Subcutaneous abdominal adipose tissue (tissue), 5 donors: ENCODE measurements at regions not wholly inside any gene's neighbourhood (a gene's known extent, or its start where the extent isn't known, plus 50 kb on each side); places are given as distances from the start of the nearest gene placed in this dataset.

Experiments used
- H3K27ac ChIP-seq: one replicate; pipeline ENCODE4 v1.7.0; 2013; ENCODE audit warnings: low read depth, mild to moderate bottlenecking, inconsistent platforms, low read length, moderate library complexity
- H3K27me3 ChIP-seq, 5 donors: one replicate each; pipeline ENCODE4 v1.7.0; 2013; ENCODE audit warnings: low read length in 5 of 5, inconsistent platforms in 1 of 5; ENCODE audit not compliant: control insufficient read depth in 5 of 5, insufficient read depth in 4 of 5
- H3K36me3 ChIP-seq, 5 donors: one replicate each; pipeline ENCODE4 v1.7.0; 2013; ENCODE audit warnings: low read length in 5 of 5; ENCODE audit not compliant: control insufficient read depth in 5 of 5, insufficient read depth in 5 of 5
- H3K4me1 ChIP-seq, 5 donors: one replicate each; pipeline ENCODE4 v1.7.0; 2013; ENCODE audit warnings: low read length in 5 of 5, mild to moderate bottlenecking in 3 of 5, moderate library complexity in 1 of 5; ENCODE audit not compliant: control insufficient read depth in 5 of 5, insufficient read depth in 5 of 5
- H3K4me3 ChIP-seq, 5 donors: one replicate each; pipeline ENCODE4 v1.7.0; 2013; ENCODE audit warnings: low read length in 5 of 5, low read depth in 1 of 5
- H3K9ac ChIP-seq, 5 donors: one replicate each; pipeline ENCODE4 v1.7.0; 2013; ENCODE audit warnings: low read length in 5 of 5, mild to moderate bottlenecking in 4 of 5, moderate library complexity in 3 of 5
- H3K9me3 ChIP-seq, 5 donors: one replicate each; pipeline ENCODE4 v1.7.0; 2013; ENCODE audit warnings: low read length in 5 of 5; ENCODE audit not compliant: control insufficient read depth in 5 of 5
- donor health status: healthy.
- donor health status: healthy.
- donor health status: healthy.
- donor health status: healthy.
- donor health status: healthy.

GRCh38 chr5:147036691-147037245, 158.2 kb upstream of the PPP2R2B start:
- Histone ChIP-seq H3K27ac (no peak overlapping the region), H3K27me3 (peaks cover 0 to 2% (median 0%) of the 10 kb centered on the region in 5 donors), H3K9ac (no peak overlapping the region), H3K9me3 (peaks cover 0 to 4% (median 0%) of the 10 kb centered on the region in 5 donors), H3K4me3 (no peak overlapping the region), H3K36me3 (no peaks in the 10 kb centered on the region), H3K4me1 (no peaks in the 10 kb centered on the region)

DNA sequence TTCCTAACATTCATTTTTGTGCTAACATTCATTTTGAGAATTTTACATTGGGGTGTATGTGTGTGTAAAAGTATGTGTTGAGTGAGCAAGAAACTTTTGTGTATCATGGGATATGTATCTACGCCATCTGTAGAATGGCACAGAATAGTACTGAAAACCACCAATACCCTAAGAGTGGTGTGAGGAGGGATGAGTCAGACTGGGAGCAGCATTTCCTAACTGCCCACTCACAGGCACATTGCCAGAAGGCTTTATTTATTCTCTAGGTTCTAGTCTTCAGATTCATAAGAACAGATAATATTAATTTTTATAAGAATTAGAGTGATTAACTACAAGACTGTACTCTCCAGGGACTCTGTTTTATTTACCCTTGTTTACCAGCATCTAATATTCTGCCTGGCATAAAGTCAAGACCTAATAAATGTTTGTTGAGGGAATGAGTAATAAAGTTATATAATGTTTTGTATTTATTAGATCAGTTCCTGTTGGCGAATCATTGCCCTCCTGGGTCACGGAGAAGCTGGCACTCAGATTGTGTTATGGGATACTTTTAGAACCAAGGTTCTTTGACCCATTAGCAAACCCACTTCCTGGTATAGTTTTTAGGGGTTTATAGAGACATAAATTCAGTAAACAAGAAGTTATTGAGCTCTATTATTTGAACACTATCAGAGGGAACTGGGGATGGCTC, 159.1 kb upstream of the PPP2R2B start:
- no peak overlapping the region for H3K27ac ChIP-seq
- H3K27me3 ChIP-seq: peaks cover 0 to 2% (median 0%) of the 10 kb centered on the region in 5 donors
- no peaks in the 10 kb centered on the region for H3K36me3 ChIP-seq
- H3K9me3 ChIP-seq: no peaks in the 10 kb centered on the region
- no peak overlapping the region for H3K9ac ChIP-seq
- H3K4me3 ChIP-seq: no peak overlapping the region
- H3K4me1 ChIP-seq: no peaks in the 10 kb centered on the region

DNA sequence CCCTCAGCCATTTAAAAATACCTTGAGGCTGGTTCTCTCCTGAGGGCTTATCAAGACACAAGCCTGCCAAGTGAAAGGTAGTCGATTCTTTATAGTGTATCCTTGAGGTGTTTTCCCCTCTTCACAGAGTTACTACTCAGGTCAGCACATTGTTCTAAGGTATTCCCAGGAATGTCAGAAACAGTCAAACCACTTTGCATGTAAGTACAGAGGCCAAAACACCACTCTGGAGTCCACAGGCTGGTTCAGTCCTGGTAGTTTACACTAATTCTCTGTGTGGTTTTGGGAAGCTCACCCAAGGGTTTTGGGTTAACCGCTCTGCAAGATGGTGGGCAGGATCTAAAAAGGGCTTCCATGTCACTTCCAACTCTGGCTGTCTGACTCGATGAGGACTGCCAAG, 162.3 kb upstream of the PPP2R2B start:
- Histone ChIP-seq H3K36me3 (no peaks in the 10 kb centered on the region), H3K9me3 (no peaks in the 10 kb centered on the region), H3K4me1 (no peaks in the 10 kb centered on the region), H3K9ac (no peak overlapping the region), H3K27ac (no peak overlapping the region), H3K4me3 (no peak overlapping the region), H3K27me3 (peaks cover 0 to 3% (median 0%) of the 10 kb centered on the region in 5 donors)

DNA sequence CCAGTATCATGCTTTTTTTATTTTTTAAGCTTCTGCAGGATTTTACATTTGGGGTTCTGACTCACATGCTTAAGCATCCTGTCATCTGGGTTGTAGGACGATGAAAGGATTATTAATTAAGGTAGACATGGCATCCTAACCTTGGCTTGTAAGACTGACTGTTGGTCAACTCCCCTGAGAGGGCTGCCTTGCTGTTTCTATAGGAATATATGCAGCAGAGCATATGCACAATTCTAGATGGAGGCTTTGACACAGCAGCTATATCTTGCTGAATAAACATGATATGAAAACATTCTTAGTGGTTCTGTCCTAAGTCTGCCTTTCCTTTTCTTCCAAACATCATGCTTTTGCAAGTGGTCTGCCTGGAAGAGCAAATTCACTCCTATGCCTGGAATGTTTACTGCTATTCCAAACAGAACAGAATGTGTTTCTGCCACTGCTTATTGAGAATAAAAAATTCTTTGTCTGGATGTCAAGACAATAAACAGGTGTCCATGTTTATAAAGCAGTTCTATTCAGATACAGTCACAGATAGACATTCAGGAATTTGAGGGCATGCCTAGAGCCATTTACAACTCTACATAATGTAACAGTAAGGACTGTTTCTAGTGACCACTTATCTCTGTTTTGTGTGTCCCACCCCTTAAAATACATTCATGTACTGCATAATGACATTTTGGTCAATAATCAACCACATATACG, 166.2 kb upstream of the PPP2R2B start:
- Histone ChIP-seq H3K4me1 (no peaks in the 10 kb centered on the region), H3K27me3 (peaks cover 0 to 3% (median 0%) of the 10 kb centered on the region in 5 donors), H3K36me3 (no peaks in the 10 kb centered on the region), H3K9me3 (no peaks in the 10 kb centered on the region), H3K9ac (no peak overlapping the region), H3K4me3 (no peak overlapping the region), H3K27ac (no peak overlapping the region)

GRCh38 chr5:147045290-147045689, 166.7 kb upstream of the PPP2R2B start:
- Histone ChIP-seq H3K36me3 (no peaks in the 10 kb centered on the region), H3K27me3 (peaks cover 0 to 3% (median 0%) of the 10 kb centered on the region in 5 donors), H3K9me3 (no peaks in the 10 kb centered on the region), H3K4me3 (no peak overlapping the region), H3K9ac (no peak overlapping the region), H3K4me1 (no peaks in the 10 kb centered on the region), H3K27ac (no peak overlapping the region)

- Histone ChIP-seq H3K27me3 (peaks cover 0 to 3% (median 0%) of the 10 kb centered on the region in 5 donors), H3K9me3 (no peaks in the 10 kb centered on the region), H3K36me3 (no peaks in the 10 kb centered on the region), H3K4me1 (no peaks in the 10 kb centered on the region), H3K27ac (no peak overlapping the region), H3K9ac (no peak overlapping the region), H3K4me3 (no peak overlapping the region)
These were observed 167.7 kb upstream of the PPP2R2B start for GRCh38 chr5:147046281-147046680.

GRCh38 chr5:147046894-147047293, 168.3 kb upstream of the PPP2R2B start:
- no peaks in the 10 kb centered on the region for H3K9me3 ChIP-seq
- no peaks in the 10 kb centered on the region for H3K36me3 ChIP-seq
- H3K4me1 ChIP-seq: no peaks in the 10 kb centered on the region
- no peak overlapping the region for H3K9ac ChIP-seq
- no peak overlapping the region for H3K27ac ChIP-seq
- no peak overlapping the region for H3K4me3 ChIP-seq
- H3K27me3 ChIP-seq: peaks cover 0 to 3% (median 0%) of the 10 kb centered on the region in 5 donors

DNA sequence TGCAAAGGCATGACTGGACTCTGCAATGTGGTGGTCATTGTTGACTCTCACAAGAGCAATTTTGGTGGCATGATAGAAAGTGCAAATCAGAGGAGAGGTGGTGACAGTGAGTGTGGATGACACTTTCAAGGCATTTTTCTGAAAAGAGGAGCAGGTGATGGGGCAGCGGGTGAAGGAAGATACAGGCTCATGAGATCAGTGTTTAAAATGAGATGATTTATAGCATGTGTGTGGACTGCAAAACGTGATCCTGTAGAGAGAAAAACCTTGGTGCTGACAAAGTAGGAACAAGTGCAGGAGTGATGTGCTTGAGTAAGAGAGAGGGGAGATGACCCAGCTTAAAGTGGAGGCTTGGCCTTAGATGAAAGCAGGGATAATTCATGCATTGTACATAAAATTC, 171.2 kb upstream of the PPP2R2B start:
- H3K4me1 ChIP-seq: no peaks in the 10 kb centered on the region
- H3K27ac ChIP-seq: no peak overlapping the region
- H3K4me3 ChIP-seq: no peak overlapping the region
- H3K9ac ChIP-seq: no peak overlapping the region
- H3K27me3 ChIP-seq: no peaks in the 10 kb centered on the region
- H3K36me3 ChIP-seq: no peaks in the 10 kb centered on the region
- H3K9me3 ChIP-seq: no peaks in the 10 kb centered on the region

- Histone ChIP-seq H3K4me1 (no peaks in the 10 kb centered on the region), H3K27ac (no peak overlapping the region), H3K36me3 (no peaks in the 10 kb centered on the region), H3K27me3 (no peaks in the 10 kb centered on the region), H3K9ac (no peak overlapping the region), H3K4me3 (no peak overlapping the region), H3K9me3 (no peaks in the 10 kb centered on the region)
These were observed 171.6 kb upstream of the PPP2R2B start for GRCh38 chr5:147050172-147050571.

GRCh38 chr5:147051193-147051592, 172.6 kb upstream of the PPP2R2B start:
- Histone ChIP-seq H3K27ac (no peak overlapping the region), H3K4me3 (no peak overlapping the region), H3K27me3 (no peaks in the 10 kb centered on the region), H3K9me3 (no peaks in the 10 kb centered on the region), H3K4me1 (peaks cover 0 to 2% (median 0%) of the 10 kb centered on the region in 5 donors), H3K9ac (no peak overlapping the region), H3K36me3 (no peaks in the 10 kb centered on the region)
